Endothelial cell of umbilical vein (primary cell): ENCODE measurements at regions not wholly inside any gene's neighbourhood (a gene's known extent, or its start where the extent isn't known, plus 50 kb on each side); places are given as distances from the start of the nearest gene placed in this dataset.

Experiments used
- EZH2 ChIP-seq: IDR thresholded peaks from 2 replicates; pipeline ENCODE4 v1.6.1; 2012; ENCODE audit warnings: borderline replicate concordance, low read depth, mild to moderate bottlenecking, moderate library complexity, low read length, inconsistent platforms; ENCODE audit not compliant: severe bottlenecking
- POLR2A ChIP-seq: IDR thresholded peaks from 2 replicates; pipeline ENCODE4 v1.6.1; 2012; ENCODE audit warnings: low read depth, mild to moderate bottlenecking, control low read depth, low read length
- POLR2AphosphoS5 ChIP-seq: IDR thresholded peaks from 2 replicates; pipeline ENCODE4 v1.6.1; 2012; ENCODE audit warnings: low read depth, mild to moderate bottlenecking, control low read depth, low read length, moderate library complexity; ENCODE audit not compliant: insufficient read depth
- TF ChIP-seq, protein P1 (sequence below), 2 donors: IDR thresholded peaks; 1 replicate in 1 of 2; 2 replicates in 1 of 2; pipeline ENCODE4 v1.5.1; 2011; ENCODE audit warnings: low read length in 2 of 2, mild to moderate bottlenecking in 2 of 2, moderate library complexity in 2 of 2, control low read depth in 1 of 2, inconsistent platforms in 1 of 2, low read depth in 1 of 2; ENCODE audit not compliant: insufficient read depth in 1 of 2; ENCODE audit errors: extremely low read depth in 1 of 2

DNA sequence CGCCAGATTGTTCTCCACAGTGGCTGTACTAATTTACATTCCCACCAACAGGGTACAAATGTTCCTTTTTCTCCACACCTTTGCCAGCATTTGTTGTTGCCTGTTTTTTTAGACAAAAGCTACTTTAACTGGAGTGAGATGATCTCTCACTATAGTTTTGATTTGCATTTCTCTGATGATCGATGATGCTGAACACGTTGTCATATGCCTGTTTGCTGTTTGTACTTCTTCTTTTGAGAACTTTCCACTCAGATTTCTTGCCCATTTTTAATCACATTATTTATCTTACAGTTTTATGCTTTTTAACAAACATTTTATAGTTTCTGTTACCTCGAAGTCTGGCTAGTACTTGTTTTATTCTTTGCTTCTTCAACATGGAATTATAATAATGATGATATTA, 643.7 kb upstream of the ALCAM start:
- TF ChIP-seq, protein P1, sequence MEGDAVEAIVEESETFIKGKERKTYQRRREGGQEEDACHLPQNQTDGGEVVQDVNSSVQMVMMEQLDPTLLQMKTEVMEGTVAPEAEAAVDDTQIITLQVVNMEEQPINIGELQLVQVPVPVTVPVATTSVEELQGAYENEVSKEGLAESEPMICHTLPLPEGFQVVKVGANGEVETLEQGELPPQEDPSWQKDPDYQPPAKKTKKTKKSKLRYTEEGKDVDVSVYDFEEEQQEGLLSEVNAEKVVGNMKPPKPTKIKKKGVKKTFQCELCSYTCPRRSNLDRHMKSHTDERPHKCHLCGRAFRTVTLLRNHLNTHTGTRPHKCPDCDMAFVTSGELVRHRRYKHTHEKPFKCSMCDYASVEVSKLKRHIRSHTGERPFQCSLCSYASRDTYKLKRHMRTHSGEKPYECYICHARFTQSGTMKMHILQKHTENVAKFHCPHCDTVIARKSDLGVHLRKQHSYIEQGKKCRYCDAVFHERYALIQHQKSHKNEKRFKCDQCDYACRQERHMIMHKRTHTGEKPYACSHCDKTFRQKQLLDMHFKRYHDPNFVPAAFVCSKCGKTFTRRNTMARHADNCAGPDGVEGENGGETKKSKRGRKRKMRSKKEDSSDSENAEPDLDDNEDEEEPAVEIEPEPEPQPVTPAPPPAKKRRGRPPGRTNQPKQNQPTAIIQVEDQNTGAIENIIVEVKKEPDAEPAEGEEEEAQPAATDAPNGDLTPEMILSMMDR (IDR thresholded peaks at IDR 0.05; ENCODE audit: extremely low read depth in 1 of 2, insufficient read depth in 1 of 2, low read depth in 1 of 2, low read length in 2 of 2): no peak
- TF ChIP-seq POLR2AphosphoS5 (no peak), EZH2 (no peak), POLR2A (no peak)
